IMR-90 (cell line): ENCODE measurements at regions not wholly inside any gene's neighbourhood (a gene's known extent, or its start where the extent isn't known, plus 50 kb on each side); places are given as distances from the start of the nearest gene placed in this dataset.

Experiments used
- ATAC-seq: fragments of 200-7000 bp; cut with Tn5 transposase; 2 replicates; pipeline ENCODE4 v1.9.1; 2020; ENCODE audit warnings: low read depth, mild to moderate bottlenecking, moderate library complexity
- BruUV-seq: library from RNA; stranded (reverse); fragments of 400-500 nt; replicated peaks from 2 replicates; lab custom pipeline; 2021; lab: Mats Ljungman, UMichigan
- CTCF ChIA-PET: fragments of 300-600 bp; formaldehyde crosslinking; extraction: SDS; loops from one replicate; lab custom pipeline; 2021; ENCODE audit warnings: antibody characterized with exemption; lab: Yijun Ruan, JAX
- POLR2A ChIA-PET: fragments of 300-600 bp; sonication (Branson Sonifier 250); formaldehyde crosslinking; loops from one replicate; lab custom pipeline; 2022; ENCODE audit warnings: antibody characterized with exemption; ENCODE audit not compliant: unreplicated experiment; lab: Charles Lee
- DNase-seq: peaks from one replicate; pipeline ENCODE4 v3.0.0; 2013
- H2AFZ ChIP-seq: replicated peaks from 2 replicates; pipeline ENCODE3; 2013; ENCODE audit warnings: low read length, mild to moderate bottlenecking; ENCODE audit not compliant: poor library complexity
- H2AK5ac ChIP-seq: 2 replicates; pipeline ENCODE4 v1.6.1; 2013; ENCODE audit warnings: low read depth, low read length, inconsistent platforms
- H2AK9ac ChIP-seq: replicated peaks from 2 replicates; pipeline ENCODE3; 2013; ENCODE audit warnings: mild to moderate bottlenecking, low read depth, low read length, moderate library complexity; ENCODE audit not compliant: poor library complexity
- H2BK120ac ChIP-seq: 2 replicates; pipeline ENCODE4 v1.6.1; 2013; ENCODE audit warnings: low read depth, low read length, inconsistent platforms
- H2BK15ac ChIP-seq: 3 replicates; pipeline ENCODE4 v1.6.1; 2013; ENCODE audit warnings: low read depth, low read length, inconsistent platforms
- H2BK20ac ChIP-seq: 2 replicates; pipeline ENCODE4 v1.6.1; 2013; ENCODE audit warnings: low read depth, mild to moderate bottlenecking, inconsistent platforms, low read length, moderate library complexity
- H2BK5ac ChIP-seq: 2 replicates; pipeline ENCODE4 v1.6.1; 2013; ENCODE audit warnings: mild to moderate bottlenecking, low read depth, low read length, inconsistent platforms; ENCODE audit not compliant: poor library complexity, severe bottlenecking
- H3K14ac ChIP-seq: replicated peaks from 2 replicates; pipeline ENCODE4 v1.6.1; 2013; ENCODE audit warnings: low read depth, low read length, inconsistent platforms
- H3K18ac ChIP-seq: 2 replicates; pipeline ENCODE4 v1.6.1; 2013; ENCODE audit warnings: low read depth, low read length, control low read depth
- H3K23ac ChIP-seq: 2 replicates; pipeline ENCODE4 v1.6.1; 2013; ENCODE audit warnings: low read depth, low read length, inconsistent platforms
- H3K27ac ChIP-seq: 2 replicates; pipeline ENCODE4 v1.5.1; 2013; ENCODE audit warnings: mild to moderate bottlenecking, control low read depth, low read length; ENCODE audit not compliant: insufficient read depth
- H3K27me3 ChIP-seq: 2 replicates; pipeline ENCODE4 v1.6.1; 2013; ENCODE audit warnings: low read length; ENCODE audit not compliant: control insufficient read depth, insufficient read depth
- H3K36me3 ChIP-seq: 2 replicates; pipeline ENCODE4 v1.6.1; 2013; ENCODE audit warnings: low read length, mixed read lengths; ENCODE audit not compliant: control insufficient read depth, insufficient read depth
- H3K4ac ChIP-seq: 2 replicates; pipeline ENCODE4 v1.6.1; 2013; ENCODE audit warnings: low read depth, low read length, inconsistent platforms
- H3K4me1 ChIP-seq: 2 replicates; pipeline ENCODE4 v1.6.1; 2013; ENCODE audit warnings: low read length, mixed read lengths; ENCODE audit not compliant: control insufficient read depth, insufficient read depth
- H3K4me2 ChIP-seq: 2 replicates; pipeline ENCODE4 v1.6.1; 2013; ENCODE audit warnings: low read depth, mild to moderate bottlenecking, control low read depth, low read length, moderate library complexity
- H3K4me3 ChIP-seq: 2 replicates; pipeline ENCODE4 v1.5.1; 2013; ENCODE audit warnings: low read depth, mild to moderate bottlenecking, control low read depth, low read length, moderate library complexity; ENCODE audit not compliant: insufficient read depth
- H3K56ac ChIP-seq: 2 replicates; pipeline ENCODE4 v1.6.1; 2013; ENCODE audit warnings: low read length, inconsistent platforms; ENCODE audit not compliant: insufficient read depth; ENCODE audit errors: extremely low read depth
- H3K79me1 ChIP-seq, 2 experiments: 2 replicates each; pipeline ENCODE4 v1.6.1; 2013; ENCODE audit warnings: low read length in 2 of 2, inconsistent platforms in 1 of 2, low read depth in 1 of 2
- H3K9ac ChIP-seq: 2 replicates; pipeline ENCODE4 v1.6.1; 2013; ENCODE audit warnings: low read depth, low read length, control low read depth
- H3K9me1 ChIP-seq: 2 replicates; pipeline ENCODE4 v1.6.1; 2013; ENCODE audit warnings: low read length, inconsistent platforms; ENCODE audit not compliant: insufficient read depth
- H3K9me3 ChIP-seq: 2 replicates; pipeline ENCODE4 v1.6.1; 2013; ENCODE audit warnings: low read length; ENCODE audit not compliant: control insufficient read depth, insufficient read depth
- H4K20me1 ChIP-seq: 2 replicates; pipeline ENCODE4 v1.6.1; 2013; ENCODE audit warnings: low read length, inconsistent platforms; ENCODE audit not compliant: insufficient read depth
- H4K5ac ChIP-seq: 2 replicates; pipeline ENCODE4 v1.6.1; 2013; ENCODE audit warnings: mild to moderate bottlenecking, low read depth, low read length, control low read depth
- H4K8ac ChIP-seq, 2 experiments: 2 replicates each; pipeline ENCODE4 v1.6.1; 2013; ENCODE audit warnings: low read depth in 2 of 2, low read length in 2 of 2, control low read depth in 1 of 2, inconsistent platforms in 1 of 2
- H4K91ac ChIP-seq: 2 replicates; pipeline ENCODE4 v1.6.1; 2013; ENCODE audit warnings: low read depth, low read length, inconsistent platforms; ENCODE audit not compliant: insufficient read depth
- BHLHE40 ChIP-seq: fragments of 150-350 bp; IDR thresholded peaks from 2 replicates; pipeline ENCODE4 v1.6.1; 2016; ENCODE audit warnings: mild to moderate bottlenecking, low read depth, low read length
- CEBPB ChIP-seq: IDR thresholded peaks from 2 replicates; pipeline ENCODE4 v1.6.1; 2012; ENCODE audit warnings: low read depth, low read length, improper control_type of control experiment
- CHD1 ChIP-seq: IDR thresholded peaks from 2 replicates; pipeline ENCODE4 v1.6.1; 2012; ENCODE audit warnings: low read depth, low read length, improper control_type of control experiment
- ELK1 ChIP-seq: fragments of 150-350 bp; IDR thresholded peaks from 2 replicates; pipeline ENCODE4 v1.6.1; 2016; ENCODE audit warnings: low read depth, mild to moderate bottlenecking, low read length, moderate library complexity, borderline replicate concordance
- FOS ChIP-seq: fragments of 150-350 bp; IDR thresholded peaks from 2 replicates; pipeline ENCODE4 v1.6.1; 2016; ENCODE audit warnings: low read depth, low read length
- MAZ ChIP-seq: IDR thresholded peaks from 2 replicates; pipeline ENCODE4 v1.6.1; 2012; ENCODE audit warnings: low read depth, mild to moderate bottlenecking, low read length, improper control_type of control experiment, moderate library complexity, borderline replicate concordance
- MXI1 ChIP-seq: IDR thresholded peaks from 2 replicates; pipeline ENCODE4 v1.6.1; 2012; ENCODE audit warnings: low read depth, mild to moderate bottlenecking, low read length, moderate library complexity, borderline replicate concordance
- NFE2L2 ChIP-seq: fragments of 150-350 bp; IDR thresholded peaks from 2 replicates; pipeline ENCODE4 v1.6.1; 2016; ENCODE audit warnings: low read depth, mild to moderate bottlenecking, low read length
- POLR2A ChIP-seq: IDR thresholded peaks from 2 replicates; pipeline ENCODE4 v1.6.1; 2012; ENCODE audit warnings: mild to moderate bottlenecking, low read depth, low read length
- RAD21 ChIP-seq: IDR thresholded peaks from 2 replicates; pipeline ENCODE4 v1.6.1; 2012; ENCODE audit warnings: low read length, improper control_type of control experiment
- SMC3 ChIP-seq: fragments of 150-350 bp; IDR thresholded peaks from 2 replicates; pipeline ENCODE4 v1.6.1; 2016; ENCODE audit warnings: low read depth, mild to moderate bottlenecking, antibody characterized with exemption, low read length, moderate library complexity
- WGBS, 2 experiments: methylation state at CpG; one replicate each; pipeline versions ENCODE4 v1.1.5 to v1.1.7; 2013; ENCODE audit warnings: missing lambda C conversion rate in 2 of 2; ENCODE audit not compliant: insufficient read length in 1 of 2; ENCODE audit errors: extremely low coverage in 2 of 2; 5-methylcytosine and 5-hydroxymethylcytosine counted together
- dilution Hi-C: fragments of 300-500 bp; cut with HindIII; formaldehyde crosslinking; loops from one replicate; pipeline ENCODE4 v1.14.3; 2018; ENCODE audit warnings: low sequenced_read_pairs; ENCODE audit not compliant: unreplicated experiment
- in situ Hi-C: fragments of 300-500 bp; cut with MboI; formaldehyde crosslinking; loops from 3 replicates; pipeline ENCODE4 v1.14.3; 2019; ENCODE audit warnings: low sequenced_read_pairs, inconsistent platforms, mixed read lengths
- intact Hi-C: fragments of 100-400 bp; cut with micrococcal nuclease; formaldehyde crosslinking; loops from 2 replicates; pipeline ENCODE4 v1.10.0; 2022

DNA sequence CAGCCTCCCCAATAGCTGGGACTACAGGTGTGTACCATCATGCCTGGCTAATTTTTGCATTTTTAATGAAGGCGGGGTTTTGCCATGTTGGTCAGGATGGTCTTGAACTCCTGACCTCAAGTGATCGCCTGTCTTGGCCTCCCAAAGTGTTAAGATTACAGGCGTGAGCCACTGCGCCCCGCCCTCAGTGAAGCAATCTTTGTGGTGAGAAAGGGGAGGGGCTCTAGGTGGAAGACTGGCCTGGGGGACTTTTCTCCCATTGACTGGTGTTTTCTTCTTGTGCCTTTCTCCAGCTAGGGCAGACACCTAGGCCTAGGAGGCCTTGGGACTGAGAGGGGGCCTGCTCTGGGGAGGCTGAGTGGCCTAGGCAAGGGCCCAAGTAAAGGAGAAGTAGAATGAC is 84.1 kb downstream of the DNAAF9 start:
- no peaks in the 10 kb centered on the region for H3K27me3 ChIP-seq
- no peaks in the 10 kb centered on the region for H3K9me3 ChIP-seq
- TF ChIP-seq RAD21 (no peak), MXI1 (no peak), ELK1 (no peak), BHLHE40 (no peak), SMC3 (no peak), POLR2A (no peak), NFE2L2 (no peak), FOS (no peak), CEBPB (no peak), MAZ (no peak), CHD1 (no peak)
- in situ Hi-C loops (no loop called here), dilution Hi-C loops (no loop called here), intact Hi-C loops (no loop called here)
- no peak overlapping the region for H2BK5ac ChIP-seq
- no peak overlapping the region for H4K8ac ChIP-seq
- no peak overlapping the region for H4K5ac ChIP-seq
- no peak overlapping the region for H3K23ac ChIP-seq
- 100% methylated on average over 2 of the region's 5 CpGs; no CpG with 5 or more reads in 1 of the 2 experiments for WGBS, 2 experiments
- peaks cover 48% of the 10 kb centered on the region for H3K36me3 ChIP-seq
- CTCF ChIA-PET = no interaction called here
- no peak overlapping the region for H2BK120ac ChIP-seq
- H3K27ac ChIP-seq = no peak overlapping the region
- no peak overlapping the region for H2AK5ac ChIP-seq
- no peak overlapping the region for H3K18ac ChIP-seq
- no peak overlapping the region for H2BK15ac ChIP-seq
- H3K14ac ChIP-seq = no peak overlapping the region
- H2AFZ ChIP-seq = no peak overlapping the region
- no peak overlapping the region for H3K4me3 ChIP-seq
- H3K56ac ChIP-seq = no peak overlapping the region
- H3K4ac ChIP-seq = no peak overlapping the region
- H3K9me1 ChIP-seq = peaks cover 8% of the 10 kb centered on the region; the same call in 1 of the 2 replicates
- ATAC-seq = no peak
- no peak overlapping the region for H3K9ac ChIP-seq
- BruUV-seq = no TSS peak
- POLR2A ChIA-PET = no interaction called here
- no peaks in the 10 kb centered on the region for H3K79me1 ChIP-seq
- H3K4me2 ChIP-seq = no peak overlapping the region
- H2BK20ac ChIP-seq = no peak overlapping the region
- no peak for DNase-seq
- H3K4me1 ChIP-seq = peaks cover 3% of the 10 kb centered on the region; the same call in 1 of the 2 replicates
- H4K20me1 ChIP-seq = peaks cover 1% of the 10 kb centered on the region
- no peak overlapping the region for H4K91ac ChIP-seq
- H2AK9ac ChIP-seq = no peak overlapping the region
